ENCODE measurements at regions not wholly inside any gene's neighbourhood (a gene's known extent, or its start where the extent isn't known, plus 50 kb on each side); places are given as distances from the start of the nearest gene placed in this dataset.

GRCh38 chr5:114296191-114296590, 65.7 kb upstream of the KCNN2 start:
- no peak for DNase-seq

GRCh38 chr5:114297915-114298314, 64.0 kb upstream of the KCNN2 start:
- DNase-seq, result no peak

GRCh38 chr5:114305402-114306207, 56.3 kb upstream of the KCNN2 start:
- peak in 1 of 2 experiments; percentile 43 for DNase-seq

- DNase-seq, result no peak
Measured at GRCh38 chr5:114308017-114308416, 53.9 kb upstream of the KCNN2 start.

GRCh38 chr5:114308508-114308907, 53.4 kb upstream of the KCNN2 start:
- DNase-seq, result no peak

- no peak for DNase-seq
Measured at GRCh38 chr5:114310666-114311065, 51.2 kb upstream of the KCNN2 start.

GRCh38 chr5:114311281-114311680, 50.6 kb upstream of the KCNN2 start:
- DNase-seq, result no peak

- peak in 1 of 2 experiments; percentile 40 for DNase-seq
Measured at GRCh38 chr5:114311968-114312367, 49.9 kb upstream of the KCNN2 start.
